HG02885 (cell line): ENCODE measurements at regions not wholly inside any gene's neighbourhood (a gene's known extent, or its start where the extent isn't known, plus 50 kb on each side); places are given as distances from the start of the nearest gene placed in this dataset.
A peak's percentile ranks its signal among the peaks of the same experiment; 100 is the strongest.

Source experiments
- ATAC-seq: cut with Tn5 transposase; IDR thresholded peaks from one replicate; pipeline ENCODE4 v1.9.1; 2021; ENCODE audit warnings: mild to moderate bottlenecking; ENCODE audit not compliant: unreplicated experiment, poor library complexity

- no peak for ATAC-seq
These were observed 152.3 kb upstream of the ZNF516 start for GRCh38 chr18:76647322-76647721.

GRCh38 chr18:76644580-76644979 lies 149.5 kb upstream of the ZNF516 start:
- no peak for ATAC-seq

- no peak for ATAC-seq
These were observed 149.0 kb upstream of the ZNF516 start for GRCh38 chr18:76643996-76644395.

- no peak for ATAC-seq
These were observed 148.2 kb upstream of the ZNF516 start for GRCh38 chr18:76643199-76643598.

GRCh38 chr18:76640438-76640837 lies 145.4 kb upstream of the ZNF516 start:
- no peak for ATAC-seq

- no peak for ATAC-seq
These were observed 139.5 kb upstream of the ZNF516 start for GRCh38 chr18:76634564-76634963.

GRCh38 chr18:76633588-76634269 lies 138.7 kb upstream of the ZNF516 start:
- no peak for ATAC-seq

GRCh38 chr18:76627444-76627843 lies 132.4 kb upstream of the ZNF516 start:
- no peak for ATAC-seq

GRCh38 chr18:76626991-76627390 lies 131.9 kb upstream of the ZNF516 start:
- no peak for ATAC-seq

- no peak for ATAC-seq
These were observed 127.6 kb upstream of the ZNF516 start for GRCh38 chr18:76622651-76623050.

GRCh38 chr18:76621782-76622495 lies 126.9 kb upstream of the ZNF516 start:
- ATAC-seq = no peak

GRCh38 chr18:76621226-76621625 lies 126.2 kb upstream of the ZNF516 start:
- ATAC-seq = no peak

- ATAC-seq = peak; percentile 59
These were observed 125.5 kb upstream of the ZNF516 start for GRCh38 chr18:76620321-76621170.

GRCh38 chr18:76619621-76620315 lies 124.7 kb upstream of the ZNF516 start:
- no peak for ATAC-seq

- ATAC-seq = no peak
These were observed 124.2 kb upstream of the ZNF516 start for GRCh38 chr18:76619261-76619620.

- no peak for ATAC-seq
These were observed 123.7 kb upstream of the ZNF516 start for GRCh38 chr18:76618721-76619120.

GRCh38 chr18:76616373-76616772 lies 121.3 kb upstream of the ZNF516 start:
- ATAC-seq = no peak

GRCh38 chr18:76615065-76615733 lies 120.2 kb upstream of the ZNF516 start:
- no peak for ATAC-seq

- ATAC-seq = no peak
These were observed 118.7 kb upstream of the ZNF516 start for GRCh38 chr18:76613755-76614120.
